ENCODE measurements at regions not wholly inside any gene's neighbourhood (a gene's known extent, or its start where the extent isn't known, plus 50 kb on each side); places are given as distances from the start of the nearest gene placed in this dataset.
"Not testable (repeated sequence)": the region's sequence is repeated elsewhere in the genome, so short reads cannot be mapped to it uniquely, and the experiment has no call there.

- no peak for DNase-seq
Measured at GRCh38 chr1:208475951-208476845, 232.0 kb upstream of the PLXNA2 start.

GRCh38 chr1:208476846-208477170, 232.6 kb upstream of the PLXNA2 start:
- DNase-seq: no peak

GRCh38 chr1:208479435-208479834, 235.3 kb upstream of the PLXNA2 start:
- DNase-seq: no peak

GRCh38 chr1:208485512-208485911, 241.3 kb upstream of the PLXNA2 start:
- no peak for DNase-seq

- DNase-seq: no peak
Measured at GRCh38 chr1:208486677-208487076, 242.5 kb upstream of the PLXNA2 start.

- not testable (repeated sequence) for DNase-seq
Measured at GRCh38 chr1:208488432-208488831, 244.2 kb upstream of the PLXNA2 start.

GRCh38 chr1:208496467-208497371, 252.5 kb upstream of the PLXNA2 start:
- DNase-seq: no peak

- no peak for DNase-seq
Measured at GRCh38 chr1:208497866-208498541, 253.8 kb upstream of the PLXNA2 start.

GRCh38 chr1:208499026-208499425, 254.8 kb upstream of the PLXNA2 start:
- no peak for DNase-seq

- DNase-seq: no peak
Measured at GRCh38 chr1:208499601-208500000, 255.4 kb upstream of the PLXNA2 start.

- no peak for DNase-seq
Measured at GRCh38 chr1:208500375-208500774, 256.2 kb upstream of the PLXNA2 start.

GRCh38 chr1:208501542-208501941, 257.4 kb upstream of the PLXNA2 start:
- DNase-seq: no peak

GRCh38 chr1:208503787-208504186, 259.6 kb upstream of the PLXNA2 start:
- DNase-seq: no peak

- DNase-seq: no peak
Measured at GRCh38 chr1:208506812-208507211, 262.6 kb upstream of the PLXNA2 start.

GRCh38 chr1:208509072-208509471, 264.9 kb upstream of the PLXNA2 start:
- DNase-seq: no peak

GRCh38 chr1:208510192-208510952, 266.2 kb upstream of the PLXNA2 start:
- no peak for DNase-seq

GRCh38 chr1:208511242-208511860, 267.2 kb upstream of the PLXNA2 start:
- DNase-seq: no peak

GRCh38 chr1:208513799-208514198, 269.6 kb upstream of the PLXNA2 start:
- no peak for DNase-seq

- no peak for DNase-seq
Measured at GRCh38 chr1:208515129-208515528, 270.9 kb upstream of the PLXNA2 start.

GRCh38 chr1:208516780-208517179, 272.6 kb upstream of the PLXNA2 start:
- no peak for DNase-seq

- DNase-seq: no peak
Measured at GRCh38 chr1:208520438-208521099, 276.4 kb upstream of the PLXNA2 start.

Data from hippocampal formation (tissue), 2 donors.